ENCODE measurements at regions not wholly inside any gene's neighbourhood (a gene's known extent, or its start where the extent isn't known, plus 50 kb on each side); places are given as distances from the start of the nearest gene placed in this dataset.

DNA sequence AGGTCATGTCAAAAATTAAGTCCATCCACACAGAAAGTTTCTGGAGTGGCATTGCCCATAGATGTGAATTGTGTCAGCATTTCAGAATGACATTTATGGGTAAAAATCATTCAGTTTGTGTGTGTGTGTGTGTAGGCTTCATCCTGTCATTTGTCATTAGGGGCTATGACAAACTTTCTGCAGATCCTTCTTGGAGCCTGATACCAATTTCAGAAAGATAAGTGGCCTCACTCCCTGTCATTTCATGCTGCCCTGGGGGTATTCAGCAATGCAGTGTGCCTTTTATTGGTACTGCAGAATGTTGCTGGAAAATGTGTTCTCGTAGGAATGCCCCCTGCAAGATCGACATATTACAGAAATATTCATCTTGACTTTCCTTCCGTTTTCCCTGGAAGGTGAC is 659.7 kb downstream of the NLGN4X start:
- no peaks in the 10 kb centered on the region for H3K36me3 ChIP-seq (ENCODE audit: control insufficient read depth in 2 of 2, insufficient read depth in 2 of 2, low read length in 2 of 2)
- H3K4me1 ChIP-seq (ENCODE audit: control insufficient read depth, insufficient read depth, low read length) = no peaks in the 10 kb centered on the region
- H3K9ac ChIP-seq (ENCODE audit: low read length in 2 of 2) = no peak overlapping the region
- no peaks in the 10 kb centered on the region for H3K9me3 ChIP-seq (ENCODE audit: control insufficient read depth in 2 of 2, low read length in 2 of 2)
- H3K4me3 ChIP-seq (ENCODE audit: low read length in 2 of 2) = no peak overlapping the region
- no peak overlapping the region for H3K27ac ChIP-seq (ENCODE audit: low read length)
- no peaks in the 10 kb centered on the region for H3K27me3 ChIP-seq (ENCODE audit: control insufficient read depth in 1 of 2, insufficient read depth in 2 of 2, low read length in 2 of 2)

DNA sequence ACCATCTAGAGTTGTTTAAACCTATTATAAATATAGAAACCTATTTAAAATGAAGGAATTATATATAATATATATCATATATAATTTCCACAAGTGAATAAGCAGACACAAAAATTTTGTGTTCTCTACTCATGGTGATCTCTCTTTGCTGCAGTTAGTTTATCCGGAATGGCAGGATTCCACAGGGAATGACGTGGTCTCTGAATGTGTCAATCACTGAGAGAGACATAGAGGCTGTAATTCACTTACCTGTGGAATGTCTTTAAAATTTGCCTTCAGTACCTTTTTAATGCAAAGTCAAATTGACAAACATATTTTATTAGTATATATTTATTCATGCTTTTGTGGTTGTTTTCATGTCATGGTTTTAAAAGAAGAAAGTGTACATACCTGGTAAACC is 669.3 kb downstream of the NLGN4X start:
- Histone ChIP-seq H3K4me1 (ENCODE audit: control insufficient read depth, insufficient read depth, low read length) (no peaks in the 10 kb centered on the region), H3K36me3 (ENCODE audit: control insufficient read depth in 2 of 2, insufficient read depth in 2 of 2, low read length in 2 of 2) (no peaks in the 10 kb centered on the region), H3K27me3 (ENCODE audit: control insufficient read depth in 1 of 2, insufficient read depth in 2 of 2, low read length in 2 of 2) (no peaks in the 10 kb centered on the region), H3K9me3 (ENCODE audit: control insufficient read depth in 2 of 2, low read length in 2 of 2) (no peaks in the 10 kb centered on the region), H3K27ac (ENCODE audit: low read length) (no peak overlapping the region), H3K4me3 (ENCODE audit: low read length in 2 of 2) (no peak overlapping the region), H3K9ac (ENCODE audit: low read length in 2 of 2) (no peak overlapping the region)

DNA sequence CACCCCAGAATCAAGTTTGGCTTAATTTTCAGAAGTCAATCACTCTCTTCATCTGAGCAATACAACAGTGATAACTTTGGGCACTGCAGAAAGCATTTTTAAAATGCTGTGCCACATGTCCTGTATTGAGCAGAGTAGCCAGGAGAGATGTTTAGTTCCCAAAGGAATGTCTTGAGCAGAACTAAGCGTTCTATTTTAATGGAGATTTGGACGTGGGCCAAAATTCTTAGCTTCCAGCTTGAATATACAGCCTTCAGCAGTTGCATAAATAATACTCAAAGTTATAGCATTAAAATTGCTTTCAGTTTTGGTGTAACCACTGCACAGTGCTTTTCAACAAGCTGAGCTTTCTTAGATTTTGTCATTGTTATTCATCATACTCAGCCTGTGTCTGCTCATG is 679.2 kb downstream of the NLGN4X start:
- Histone ChIP-seq H3K9me3 (ENCODE audit: control insufficient read depth in 2 of 2, low read length in 2 of 2) (peaks cover 0 to 3% of the 10 kb centered on the region in 2 donors), H3K4me1 (ENCODE audit: control insufficient read depth, insufficient read depth, low read length) (no peaks in the 10 kb centered on the region), H3K9ac (ENCODE audit: low read length in 2 of 2) (no peak overlapping the region), H3K36me3 (ENCODE audit: control insufficient read depth in 2 of 2, insufficient read depth in 2 of 2, low read length in 2 of 2) (no peaks in the 10 kb centered on the region), H3K27ac (ENCODE audit: low read length) (no peak overlapping the region), H3K27me3 (ENCODE audit: control insufficient read depth in 1 of 2, insufficient read depth in 2 of 2, low read length in 2 of 2) (no peaks in the 10 kb centered on the region), H3K4me3 (ENCODE audit: low read length in 2 of 2) (peak overlapping the region in 1 of 2 donors; percentile 1)

DNA sequence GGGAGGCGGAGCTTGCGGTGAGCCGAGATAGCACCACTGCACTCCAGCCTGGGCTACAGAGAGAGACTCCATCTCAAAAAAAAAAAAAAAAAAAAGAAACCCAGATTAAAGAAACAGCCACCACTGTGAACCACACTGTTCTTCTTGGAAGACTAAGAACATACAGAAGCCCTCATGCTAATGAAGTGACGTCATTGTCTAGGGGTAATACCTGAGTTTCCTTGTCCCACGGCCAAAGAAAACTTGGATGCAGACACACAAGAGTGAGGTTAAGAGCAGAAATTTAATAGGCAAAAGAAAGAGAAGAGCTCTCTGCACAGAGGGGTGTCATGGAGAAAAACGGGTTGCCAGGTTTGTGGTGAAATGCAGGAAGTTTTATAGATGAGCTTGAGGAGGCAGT is 691.6 kb downstream of the NLGN4X start:
- Histone ChIP-seq H3K27ac (ENCODE audit: low read length) (no peak overlapping the region), H3K4me1 (ENCODE audit: control insufficient read depth, insufficient read depth, low read length) (no peaks in the 10 kb centered on the region), H3K27me3 (ENCODE audit: control insufficient read depth in 1 of 2, insufficient read depth in 2 of 2, low read length in 2 of 2) (no peaks in the 10 kb centered on the region), H3K9ac (ENCODE audit: low read length in 2 of 2) (no peak overlapping the region), H3K9me3 (ENCODE audit: control insufficient read depth in 2 of 2, low read length in 2 of 2) (no peaks in the 10 kb centered on the region), H3K36me3 (ENCODE audit: control insufficient read depth in 2 of 2, insufficient read depth in 2 of 2, low read length in 2 of 2) (no peaks in the 10 kb centered on the region), H3K4me3 (ENCODE audit: low read length in 2 of 2) (no peak overlapping the region)

DNA sequence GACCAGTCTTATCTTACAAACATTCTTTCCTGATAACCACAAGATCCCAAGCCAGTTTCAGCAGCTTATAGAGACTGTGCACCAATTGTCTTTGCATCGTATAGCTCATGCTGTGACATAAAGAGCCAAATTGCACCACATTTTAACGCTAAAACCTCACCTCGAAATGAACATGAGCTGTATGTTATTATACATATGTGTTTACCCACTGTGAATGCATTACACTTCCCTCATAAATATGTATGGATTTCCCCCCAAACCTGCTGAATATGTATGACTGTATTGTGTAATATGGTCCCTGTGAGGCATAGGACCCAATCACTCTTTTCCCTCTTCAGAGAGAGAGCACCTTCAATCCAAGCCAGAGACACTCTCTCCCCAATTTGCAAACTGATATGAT is 692.4 kb downstream of the NLGN4X start:
- Histone ChIP-seq H3K4me3 (ENCODE audit: low read length in 2 of 2) (no peak overlapping the region), H3K9me3 (ENCODE audit: control insufficient read depth in 2 of 2, low read length in 2 of 2) (no peaks in the 10 kb centered on the region), H3K36me3 (ENCODE audit: control insufficient read depth in 2 of 2, insufficient read depth in 2 of 2, low read length in 2 of 2) (no peaks in the 10 kb centered on the region), H3K27me3 (ENCODE audit: control insufficient read depth in 1 of 2, insufficient read depth in 2 of 2, low read length in 2 of 2) (no peaks in the 10 kb centered on the region), H3K4me1 (ENCODE audit: control insufficient read depth, insufficient read depth, low read length) (no peaks in the 10 kb centered on the region), H3K9ac (ENCODE audit: low read length in 2 of 2) (no peak overlapping the region), H3K27ac (ENCODE audit: low read length) (no peak overlapping the region)

DNA sequence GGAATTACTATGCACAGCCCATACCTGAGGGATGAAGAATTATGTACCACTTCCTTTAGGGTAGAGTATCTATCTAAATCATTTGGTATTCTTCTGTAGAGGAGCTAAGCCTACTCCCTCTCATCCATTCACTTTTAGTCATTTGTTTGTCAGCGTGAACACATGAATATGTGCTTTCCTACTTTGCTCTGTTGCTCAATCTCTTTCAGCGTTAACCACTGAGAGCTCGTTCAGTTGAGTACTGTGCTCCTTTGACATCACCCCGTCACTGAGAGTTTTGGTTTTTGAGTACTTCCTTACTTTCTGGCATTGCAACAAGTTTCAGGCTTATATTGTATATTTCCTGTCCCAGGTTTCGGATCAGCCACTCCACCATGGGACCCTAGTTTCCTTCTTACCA is 700.6 kb downstream of the NLGN4X start:
- Histone ChIP-seq H3K36me3 (ENCODE audit: control insufficient read depth in 2 of 2, insufficient read depth in 2 of 2, low read length in 2 of 2) (no peaks in the 10 kb centered on the region), H3K9me3 (ENCODE audit: control insufficient read depth in 2 of 2, low read length in 2 of 2) (peaks cover 0 to 3% of the 10 kb centered on the region in 2 donors), H3K4me1 (ENCODE audit: control insufficient read depth, insufficient read depth, low read length) (no peaks in the 10 kb centered on the region), H3K27ac (ENCODE audit: low read length) (no peak overlapping the region), H3K4me3 (ENCODE audit: low read length in 2 of 2) (no peak overlapping the region), H3K9ac (ENCODE audit: low read length in 2 of 2) (no peak overlapping the region), H3K27me3 (ENCODE audit: control insufficient read depth in 1 of 2, insufficient read depth in 2 of 2, low read length in 2 of 2) (no peaks in the 10 kb centered on the region)

DNA sequence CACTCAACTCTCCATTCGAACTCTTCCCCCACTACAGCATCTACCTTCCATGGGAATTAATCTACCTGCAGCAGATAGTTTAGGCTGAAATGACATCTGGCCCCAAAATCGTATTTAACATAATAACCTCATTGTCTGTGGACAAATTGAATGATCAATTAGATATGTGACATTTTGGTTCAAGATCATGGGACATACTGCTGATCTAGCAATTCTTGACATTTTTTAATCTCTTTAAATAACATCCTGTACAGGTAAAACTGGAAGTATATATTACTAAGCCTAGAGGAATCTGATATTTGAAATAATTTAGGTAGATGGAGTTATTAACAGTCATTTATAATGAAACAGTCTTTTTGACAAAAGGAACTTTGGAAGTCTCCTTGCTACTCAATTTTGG is 702.5 kb downstream of the NLGN4X start:
- H3K4me3 ChIP-seq (ENCODE audit: low read length in 2 of 2) = no peak overlapping the region
- no peak overlapping the region for H3K9ac ChIP-seq (ENCODE audit: low read length in 2 of 2)
- no peaks in the 10 kb centered on the region for H3K36me3 ChIP-seq (ENCODE audit: control insufficient read depth in 2 of 2, insufficient read depth in 2 of 2, low read length in 2 of 2)

DNA sequence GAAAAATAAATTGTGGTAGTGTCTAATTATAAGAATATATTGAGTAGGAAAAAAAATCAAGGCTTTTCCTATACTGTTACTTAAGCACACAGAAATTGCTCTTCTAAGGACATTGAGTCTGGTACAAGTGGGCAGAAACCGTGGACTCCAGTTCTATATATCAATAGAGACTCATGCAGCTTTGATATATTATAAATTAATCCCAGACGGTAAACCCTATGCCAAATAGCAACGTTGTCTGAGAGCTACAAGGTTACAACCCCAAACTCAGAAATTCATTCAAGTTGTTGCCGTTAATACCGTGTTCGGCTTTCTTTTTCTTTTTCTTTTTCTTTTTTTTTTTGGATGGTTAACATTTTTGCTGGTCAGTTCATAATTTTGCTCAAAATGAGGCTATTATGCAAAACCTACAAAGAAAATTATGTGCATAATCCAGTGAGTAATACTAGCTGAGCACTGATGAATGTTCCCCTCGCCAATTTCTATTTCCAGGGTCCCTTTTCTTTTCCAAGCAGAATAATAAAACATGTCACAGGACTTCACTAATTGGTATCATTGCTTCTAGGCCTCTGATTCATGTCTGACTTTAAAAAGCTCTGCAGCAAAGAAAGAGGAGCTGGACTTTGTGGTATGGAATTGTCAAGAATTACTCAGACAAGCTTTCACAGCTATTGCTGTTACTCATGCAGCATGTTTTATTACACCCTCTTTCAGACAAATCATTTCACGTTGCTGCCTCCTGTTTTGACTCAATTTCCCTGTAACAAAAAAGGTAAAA is 737.7 kb downstream of the NLGN4X start:
- H3K4me3 ChIP-seq (ENCODE audit: low read length in 2 of 2) = no peak overlapping the region
- H3K27ac ChIP-seq (ENCODE audit: low read length) = no peak overlapping the region
- H3K36me3 ChIP-seq (ENCODE audit: control insufficient read depth in 2 of 2, insufficient read depth in 2 of 2, low read length in 2 of 2) = no peaks in the 10 kb centered on the region
- H3K27me3 ChIP-seq (ENCODE audit: control insufficient read depth in 1 of 2, insufficient read depth in 2 of 2, low read length in 2 of 2) = no peaks in the 10 kb centered on the region
- H3K4me1 ChIP-seq (ENCODE audit: control insufficient read depth, insufficient read depth, low read length) = no peaks in the 10 kb centered on the region
- no peak overlapping the region for H3K9ac ChIP-seq (ENCODE audit: low read length in 2 of 2)
- H3K9me3 ChIP-seq (ENCODE audit: control insufficient read depth in 2 of 2, low read length in 2 of 2) = no peaks in the 10 kb centered on the region

More for the DNA sequence above, 702.5 kb downstream of the NLGN4X start:
- Histone ChIP-seq H3K4me1 (ENCODE audit: control insufficient read depth, insufficient read depth, low read length) (no peaks in the 10 kb centered on the region), H3K27ac (ENCODE audit: low read length) (no peak overlapping the region), H3K27me3 (ENCODE audit: control insufficient read depth in 1 of 2, insufficient read depth in 2 of 2, low read length in 2 of 2) (no peaks in the 10 kb centered on the region), H3K9me3 (ENCODE audit: control insufficient read depth in 2 of 2, low read length in 2 of 2) (peaks cover 0 to 3% of the 10 kb centered on the region in 2 donors)

DNA sequence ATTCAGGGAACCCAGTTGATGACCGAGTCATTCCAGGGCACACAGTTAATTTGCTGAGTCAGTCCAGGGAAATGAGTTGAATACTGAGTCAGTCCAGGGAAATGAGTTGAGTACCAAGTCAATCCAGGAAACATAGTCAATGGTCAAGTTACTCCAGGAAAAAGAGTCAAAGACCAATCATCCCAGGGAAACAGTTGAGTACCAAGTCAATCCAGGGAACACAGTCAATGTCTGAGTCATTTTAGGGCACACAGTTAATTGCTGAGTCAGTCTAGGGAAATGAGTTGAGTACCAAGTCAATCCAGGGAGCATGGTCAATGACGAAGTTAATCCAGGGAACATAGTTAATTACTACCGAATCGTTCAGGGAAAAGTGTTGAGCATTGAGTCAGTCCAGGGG is 754.4 kb downstream of the NLGN4X start:
- no peak overlapping the region for H3K4me3 ChIP-seq (ENCODE audit: low read length in 2 of 2)
- H3K27ac ChIP-seq (ENCODE audit: low read length) = no peak overlapping the region
- H3K9ac ChIP-seq (ENCODE audit: low read length in 2 of 2) = no peak overlapping the region

DNA sequence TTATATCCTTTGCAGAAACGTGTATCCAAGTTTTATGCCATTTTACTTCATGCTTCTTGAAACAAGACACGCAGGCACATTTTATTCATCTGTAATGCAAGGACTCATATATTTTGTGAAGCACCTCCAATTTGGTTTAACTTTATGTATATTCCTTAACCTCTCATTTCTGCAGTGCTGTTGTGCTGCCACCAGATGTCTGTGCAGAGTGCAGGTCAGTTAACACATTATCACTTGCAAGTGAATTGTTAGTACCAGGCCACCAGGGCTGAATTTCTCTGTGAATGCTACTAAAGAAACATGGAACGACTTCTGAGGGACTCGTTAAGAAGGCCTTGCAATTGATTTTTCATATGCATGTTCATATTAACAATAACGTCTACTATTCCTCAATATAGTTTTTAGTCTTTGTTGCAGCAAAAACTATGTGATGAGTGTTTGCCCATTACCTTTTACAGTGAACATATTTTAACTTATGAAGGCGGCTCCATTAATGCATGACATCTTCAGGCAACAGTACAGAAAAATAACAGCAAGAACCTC is 770.3 kb downstream of the NLGN4X start:
- Histone ChIP-seq H3K27me3 (ENCODE audit: control insufficient read depth in 1 of 2, insufficient read depth in 2 of 2, low read length in 2 of 2) (no peaks in the 10 kb centered on the region), H3K27ac (ENCODE audit: low read length) (no peak overlapping the region), H3K9ac (ENCODE audit: low read length in 2 of 2) (no peak overlapping the region), H3K4me1 (ENCODE audit: control insufficient read depth, insufficient read depth, low read length) (no peaks in the 10 kb centered on the region), H3K36me3 (ENCODE audit: control insufficient read depth in 2 of 2, insufficient read depth in 2 of 2, low read length in 2 of 2) (no peaks in the 10 kb centered on the region), H3K4me3 (ENCODE audit: low read length in 2 of 2) (no peak overlapping the region), H3K9me3 (ENCODE audit: control insufficient read depth in 2 of 2, low read length in 2 of 2) (no peaks in the 10 kb centered on the region)

More for the DNA sequence above, 754.4 kb downstream of the NLGN4X start:
- peaks cover 0 to 2% of the 10 kb centered on the region in 2 donors for H3K9me3 ChIP-seq (ENCODE audit: control insufficient read depth in 2 of 2, low read length in 2 of 2)
- H3K4me1 ChIP-seq (ENCODE audit: control insufficient read depth, insufficient read depth, low read length) = no peaks in the 10 kb centered on the region
- H3K27me3 ChIP-seq (ENCODE audit: control insufficient read depth in 1 of 2, insufficient read depth in 2 of 2, low read length in 2 of 2) = no peaks in the 10 kb centered on the region
- no peaks in the 10 kb centered on the region for H3K36me3 ChIP-seq (ENCODE audit: control insufficient read depth in 2 of 2, insufficient read depth in 2 of 2, low read length in 2 of 2)

DNA sequence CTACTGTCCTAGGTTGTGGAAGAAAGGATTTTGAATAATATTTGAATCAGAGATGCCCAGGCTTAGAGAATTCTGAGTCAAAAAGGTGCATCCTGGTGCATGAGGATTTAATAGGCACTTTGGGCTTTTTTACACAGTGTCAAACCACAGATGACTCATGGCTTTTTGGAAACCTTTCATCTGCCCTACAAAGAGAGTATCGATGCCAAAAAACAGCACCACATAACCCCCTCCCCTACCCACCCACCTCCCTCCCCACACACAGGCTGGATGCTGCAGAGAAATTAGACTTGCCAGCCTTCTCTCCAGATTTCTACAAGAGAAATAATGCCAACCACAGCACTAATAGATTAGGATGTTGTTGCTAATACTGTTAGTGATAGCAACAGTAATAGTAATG is 779.3 kb downstream of the NLGN4X start:
- no peaks in the 10 kb centered on the region for H3K36me3 ChIP-seq (ENCODE audit: control insufficient read depth in 2 of 2, insufficient read depth in 2 of 2, low read length in 2 of 2)
- no peaks in the 10 kb centered on the region for H3K9me3 ChIP-seq (ENCODE audit: control insufficient read depth in 2 of 2, low read length in 2 of 2)
- no peak overlapping the region for H3K27ac ChIP-seq (ENCODE audit: low read length)
- no peaks in the 10 kb centered on the region for H3K4me1 ChIP-seq (ENCODE audit: control insufficient read depth, insufficient read depth, low read length)
- no peak overlapping the region for H3K4me3 ChIP-seq (ENCODE audit: low read length in 2 of 2)
- no peaks in the 10 kb centered on the region for H3K27me3 ChIP-seq (ENCODE audit: control insufficient read depth in 1 of 2, insufficient read depth in 2 of 2, low read length in 2 of 2)
- H3K9ac ChIP-seq (ENCODE audit: low read length in 2 of 2) = no peak overlapping the region

Measured in stomach smooth muscle (tissue), 2 donors.